ENCODE measurements at regions not wholly inside any gene's neighbourhood (a gene's known extent, or its start where the extent isn't known, plus 50 kb on each side); places are given as distances from the start of the nearest gene placed in this dataset.

GRCh38 chr2:217433522-217433921, 569.3 kb downstream of the TNS1 start:
- H3K27ac ChIP-seq (ENCODE audit: low read depth, low read length): peak overlapping the region; percentile 91
- no peaks in the 10 kb centered on the region for H3K9me3 ChIP-seq (ENCODE audit: control insufficient read depth, insufficient read depth, low read length)
- 56% methylated on average over 1 of the region's 6 CpGs for WGBS (ENCODE audit: insufficient coverage)
- peaks cover 37% of the 10 kb centered on the region for H3K4me1 ChIP-seq (ENCODE audit: control insufficient read depth, insufficient read depth, low read length)
- DNase-seq (ENCODE audit: low read depth in 4 of 6, low spot score in 6 of 6): peak in 2 of 6 donors; percentile 47 to 66
- no peak overlapping the region for H3K4me3 ChIP-seq (ENCODE audit: low read depth, low read length)
- H3K36me3 ChIP-seq (ENCODE audit: control insufficient read depth, insufficient read depth, low read length): no peaks in the 10 kb centered on the region
- no peaks in the 10 kb centered on the region for H3K27me3 ChIP-seq (ENCODE audit: control insufficient read depth, insufficient read depth, low read length)

GRCh38 chr2:217431577-217432269, 571.1 kb downstream of the TNS1 start:
- Histone ChIP-seq H3K4me3 (ENCODE audit: low read depth, low read length) (no peak overlapping the region), H3K27me3 (ENCODE audit: control insufficient read depth, insufficient read depth, low read length) (no peaks in the 10 kb centered on the region), H3K27ac (ENCODE audit: low read depth, low read length) (no peak overlapping the region), H3K9me3 (ENCODE audit: control insufficient read depth, insufficient read depth, low read length) (no peaks in the 10 kb centered on the region), H3K36me3 (ENCODE audit: control insufficient read depth, insufficient read depth, low read length) (no peaks in the 10 kb centered on the region), H3K4me1 (ENCODE audit: control insufficient read depth, insufficient read depth, low read length) (peaks cover 29% of the 10 kb centered on the region)
- no peak for DNase-seq (ENCODE audit: low read depth in 4 of 6, low spot score in 6 of 6)
- WGBS (ENCODE audit: insufficient coverage): 83% methylated on average over 6 of the region's 7 CpGs

- 20% methylated on average over 1 of the region's 3 CpGs for WGBS (ENCODE audit: insufficient coverage)
- Histone ChIP-seq H3K27ac (ENCODE audit: low read depth, low read length) (no peak overlapping the region), H3K4me1 (ENCODE audit: control insufficient read depth, insufficient read depth, low read length) (peaks cover 25% of the 10 kb centered on the region)
These were observed 571.2 kb upstream of the TNP1 start for GRCh38 chr2:217430916-217431576.

GRCh38 chr2:217429981-217430500, 570.2 kb upstream of the TNP1 start:
- no peaks in the 10 kb centered on the region for H3K27me3 ChIP-seq (ENCODE audit: control insufficient read depth, insufficient read depth, low read length)
- H3K4me3 ChIP-seq (ENCODE audit: low read depth, low read length): no peak overlapping the region
- no peak overlapping the region for H3K27ac ChIP-seq (ENCODE audit: low read depth, low read length)
- peaks cover 23% of the 10 kb centered on the region for H3K4me1 ChIP-seq (ENCODE audit: control insufficient read depth, insufficient read depth, low read length)
- DNase-seq (ENCODE audit: low read depth in 4 of 6, low spot score in 6 of 6): no peak
- 100% methylated on average over 3 of the region's 6 CpGs for WGBS (ENCODE audit: insufficient coverage)
- H3K9me3 ChIP-seq (ENCODE audit: control insufficient read depth, insufficient read depth, low read length): no peaks in the 10 kb centered on the region
- H3K36me3 ChIP-seq (ENCODE audit: control insufficient read depth, insufficient read depth, low read length): no peaks in the 10 kb centered on the region

More at GRCh38 chr2:217430916-217431576, 571.2 kb upstream of the TNP1 start:
- Histone ChIP-seq H3K4me3 (ENCODE audit: low read depth, low read length) (no peak overlapping the region), H3K36me3 (ENCODE audit: control insufficient read depth, insufficient read depth, low read length) (no peaks in the 10 kb centered on the region), H3K27me3 (ENCODE audit: control insufficient read depth, insufficient read depth, low read length) (no peaks in the 10 kb centered on the region), H3K9me3 (ENCODE audit: control insufficient read depth, insufficient read depth, low read length) (no peaks in the 10 kb centered on the region)
- no peak for DNase-seq (ENCODE audit: low read depth in 4 of 6, low spot score in 6 of 6)

- no peaks in the 10 kb centered on the region for H3K4me1 ChIP-seq (ENCODE audit: control insufficient read depth, insufficient read depth, low read length)
- H3K36me3 ChIP-seq (ENCODE audit: control insufficient read depth, insufficient read depth, low read length): no peaks in the 10 kb centered on the region
- no peak overlapping the region for H3K27ac ChIP-seq (ENCODE audit: low read depth, low read length)
- DNase-seq (ENCODE audit: low read depth in 4 of 6, low spot score in 6 of 6): no peak
- H3K27me3 ChIP-seq (ENCODE audit: control insufficient read depth, insufficient read depth, low read length): no peaks in the 10 kb centered on the region
- no peak overlapping the region for H3K4me3 ChIP-seq (ENCODE audit: low read depth, low read length)
- H3K9me3 ChIP-seq (ENCODE audit: control insufficient read depth, insufficient read depth, low read length): no peaks in the 10 kb centered on the region
These were observed 562.0 kb upstream of the TNP1 start for GRCh38 chr2:217421834-217422233.

- Histone ChIP-seq H3K27me3 (ENCODE audit: control insufficient read depth, insufficient read depth, low read length) (no peaks in the 10 kb centered on the region), H3K36me3 (ENCODE audit: control insufficient read depth, insufficient read depth, low read length) (no peaks in the 10 kb centered on the region), H3K9me3 (ENCODE audit: control insufficient read depth, insufficient read depth, low read length) (no peaks in the 10 kb centered on the region), H3K27ac (ENCODE audit: low read depth, low read length) (no peak overlapping the region), H3K4me3 (ENCODE audit: low read depth, low read length) (no peak overlapping the region), H3K4me1 (ENCODE audit: control insufficient read depth, insufficient read depth, low read length) (no peaks in the 10 kb centered on the region)
- no CpG with 5 or more reads among the region's 4 CpGs for WGBS (ENCODE audit: insufficient coverage)
- DNase-seq (ENCODE audit: low read depth in 4 of 6, low spot score in 6 of 6): no peak
These were observed 561.0 kb upstream of the TNP1 start for GRCh38 chr2:217420854-217421253.

- 88% methylated on average over 3 of the region's 5 CpGs for WGBS (ENCODE audit: insufficient coverage)
- Histone ChIP-seq H3K9me3 (ENCODE audit: control insufficient read depth, insufficient read depth, low read length) (no peaks in the 10 kb centered on the region), H3K36me3 (ENCODE audit: control insufficient read depth, insufficient read depth, low read length) (no peaks in the 10 kb centered on the region), H3K4me1 (ENCODE audit: control insufficient read depth, insufficient read depth, low read length) (no peaks in the 10 kb centered on the region), H3K4me3 (ENCODE audit: low read depth, low read length) (no peak overlapping the region), H3K27me3 (ENCODE audit: control insufficient read depth, insufficient read depth, low read length) (no peaks in the 10 kb centered on the region), H3K27ac (ENCODE audit: low read depth, low read length) (no peak overlapping the region)
- no peak for DNase-seq (ENCODE audit: low read depth in 4 of 6, low spot score in 6 of 6)
These were observed 559.3 kb upstream of the TNP1 start for GRCh38 chr2:217419055-217419671.

- no peak for DNase-seq (ENCODE audit: low read depth in 4 of 6, low spot score in 6 of 6)
- H3K4me1 ChIP-seq (ENCODE audit: control insufficient read depth, insufficient read depth, low read length): no peaks in the 10 kb centered on the region
- H3K27ac ChIP-seq (ENCODE audit: low read depth, low read length): no peak overlapping the region
- no peak overlapping the region for H3K4me3 ChIP-seq (ENCODE audit: low read depth, low read length)
- WGBS (ENCODE audit: insufficient coverage): 76% methylated on average over 2 of the region's 3 CpGs
- no peaks in the 10 kb centered on the region for H3K9me3 ChIP-seq (ENCODE audit: control insufficient read depth, insufficient read depth, low read length)
- no peaks in the 10 kb centered on the region for H3K27me3 ChIP-seq (ENCODE audit: control insufficient read depth, insufficient read depth, low read length)
- H3K36me3 ChIP-seq (ENCODE audit: control insufficient read depth, insufficient read depth, low read length): no peaks in the 10 kb centered on the region
These were observed 558.7 kb upstream of the TNP1 start for GRCh38 chr2:217418544-217418943.

GRCh38 chr2:217418090-217418489, 558.2 kb upstream of the TNP1 start:
- Histone ChIP-seq H3K9me3 (ENCODE audit: control insufficient read depth, insufficient read depth, low read length) (no peaks in the 10 kb centered on the region), H3K27me3 (ENCODE audit: control insufficient read depth, insufficient read depth, low read length) (no peaks in the 10 kb centered on the region), H3K4me1 (ENCODE audit: control insufficient read depth, insufficient read depth, low read length) (no peaks in the 10 kb centered on the region), H3K4me3 (ENCODE audit: low read depth, low read length) (no peak overlapping the region), H3K36me3 (ENCODE audit: control insufficient read depth, insufficient read depth, low read length) (no peaks in the 10 kb centered on the region), H3K27ac (ENCODE audit: low read depth, low read length) (no peak overlapping the region)
- DNase-seq (ENCODE audit: low read depth in 4 of 6, low spot score in 6 of 6): no peak
- WGBS (ENCODE audit: insufficient coverage): 100% methylated on average over 2 of the region's 3 CpGs

- no peaks in the 10 kb centered on the region for H3K9me3 ChIP-seq (ENCODE audit: control insufficient read depth, insufficient read depth, low read length)
- no peaks in the 10 kb centered on the region for H3K27me3 ChIP-seq (ENCODE audit: control insufficient read depth, insufficient read depth, low read length)
- no peaks in the 10 kb centered on the region for H3K4me1 ChIP-seq (ENCODE audit: control insufficient read depth, insufficient read depth, low read length)
- no peaks in the 10 kb centered on the region for H3K36me3 ChIP-seq (ENCODE audit: control insufficient read depth, insufficient read depth, low read length)
- DNase-seq (ENCODE audit: low read depth in 4 of 6, low spot score in 6 of 6): no peak
- H3K27ac ChIP-seq (ENCODE audit: low read depth, low read length): no peak overlapping the region
- no peak overlapping the region for H3K4me3 ChIP-seq (ENCODE audit: low read depth, low read length)
These were observed 557.7 kb upstream of the TNP1 start for GRCh38 chr2:217417536-217417935.

All from spinal cord (tissue), 9 donors.